ENCODE measurements at regions not wholly inside any gene's neighbourhood (a gene's known extent, or its start where the extent isn't known, plus 50 kb on each side); places are given as distances from the start of the nearest gene placed in this dataset.

DNA sequence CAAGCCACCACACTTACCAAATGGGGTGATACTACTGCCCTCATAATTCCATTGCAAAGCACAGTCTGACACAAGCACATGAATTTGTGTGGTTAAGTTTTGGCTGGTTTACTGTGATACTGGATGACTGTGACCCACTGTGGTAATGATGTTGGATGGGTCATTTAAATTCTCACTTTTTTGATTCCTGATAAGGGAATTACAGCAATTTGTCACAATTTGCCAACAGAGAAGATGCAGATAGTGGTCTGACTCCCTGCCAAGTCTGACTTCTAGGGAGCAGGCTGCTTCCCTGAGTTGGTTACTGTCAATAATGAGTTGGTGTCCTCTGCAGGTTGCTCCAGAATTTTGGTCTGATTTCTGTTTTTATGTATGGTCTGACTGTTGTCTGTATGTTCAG is 731.9 kb downstream of the MTRR start:
- Histone ChIP-seq H3K4me3 (no peak overlapping the region), H3K4me1 (no peaks in the 10 kb centered on the region), H3K9me3 (no peaks in the 10 kb centered on the region), H3K27ac (no peak overlapping the region), H3K27me3 (no peaks in the 10 kb centered on the region), H3K36me3 (no peaks in the 10 kb centered on the region)
- no peak for DNase-seq
- TF ChIP-seq POLR2A (IDR thresholded peaks at IDR 0.05) = no peak
- TF ChIP-seq, protein P1, sequence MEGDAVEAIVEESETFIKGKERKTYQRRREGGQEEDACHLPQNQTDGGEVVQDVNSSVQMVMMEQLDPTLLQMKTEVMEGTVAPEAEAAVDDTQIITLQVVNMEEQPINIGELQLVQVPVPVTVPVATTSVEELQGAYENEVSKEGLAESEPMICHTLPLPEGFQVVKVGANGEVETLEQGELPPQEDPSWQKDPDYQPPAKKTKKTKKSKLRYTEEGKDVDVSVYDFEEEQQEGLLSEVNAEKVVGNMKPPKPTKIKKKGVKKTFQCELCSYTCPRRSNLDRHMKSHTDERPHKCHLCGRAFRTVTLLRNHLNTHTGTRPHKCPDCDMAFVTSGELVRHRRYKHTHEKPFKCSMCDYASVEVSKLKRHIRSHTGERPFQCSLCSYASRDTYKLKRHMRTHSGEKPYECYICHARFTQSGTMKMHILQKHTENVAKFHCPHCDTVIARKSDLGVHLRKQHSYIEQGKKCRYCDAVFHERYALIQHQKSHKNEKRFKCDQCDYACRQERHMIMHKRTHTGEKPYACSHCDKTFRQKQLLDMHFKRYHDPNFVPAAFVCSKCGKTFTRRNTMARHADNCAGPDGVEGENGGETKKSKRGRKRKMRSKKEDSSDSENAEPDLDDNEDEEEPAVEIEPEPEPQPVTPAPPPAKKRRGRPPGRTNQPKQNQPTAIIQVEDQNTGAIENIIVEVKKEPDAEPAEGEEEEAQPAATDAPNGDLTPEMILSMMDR (IDR thresholded peaks at IDR 0.05) = no peak
- no peak for ATAC-seq
- intact Hi-C loops (cut with DNase I) = no loop called here

DNA sequence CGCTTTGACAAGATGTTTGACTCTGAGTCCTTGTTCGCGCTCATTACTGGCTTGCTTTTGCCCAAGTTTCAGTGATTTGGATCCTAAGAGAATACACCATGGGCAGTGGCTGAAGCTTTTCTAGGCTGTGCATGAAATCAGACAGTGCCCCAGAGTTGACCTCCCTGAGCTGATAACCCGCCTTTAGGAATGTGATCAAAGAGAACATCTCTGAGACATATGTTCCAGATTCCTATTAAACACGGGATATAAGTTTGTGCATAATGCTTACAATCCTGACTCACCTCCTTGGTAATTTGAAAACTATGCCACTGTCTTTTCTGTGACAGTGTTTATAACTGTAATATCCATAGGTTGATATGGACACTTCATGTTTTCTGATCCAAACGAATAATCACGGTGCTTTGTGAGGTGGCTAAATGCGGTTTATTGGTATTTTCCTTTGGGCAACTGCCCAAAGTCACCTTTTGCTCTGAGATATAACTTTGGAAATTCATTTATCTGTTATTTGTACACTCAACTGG is 732.9 kb downstream of the MTRR start:
- DNase-seq (no peak), ATAC-seq (no peak)
- intact Hi-C loops (cut with DNase I) = no loop called here
- Histone ChIP-seq H3K4me3 (no peak overlapping the region), H3K9me3 (no peaks in the 10 kb centered on the region), H3K27me3 (no peaks in the 10 kb centered on the region), H3K4me1 (no peaks in the 10 kb centered on the region), H3K36me3 (no peaks in the 10 kb centered on the region), H3K27ac (no peak overlapping the region)
- TF ChIP-seq, protein P1 (IDR thresholded peaks at IDR 0.05) = no peak
- no peak for TF ChIP-seq POLR2A (IDR thresholded peaks at IDR 0.05)
- 78 to 86% (median 80%) methylated on average over 8 of the region's 8 CpGs for WGBS, 4 donors

DNA sequence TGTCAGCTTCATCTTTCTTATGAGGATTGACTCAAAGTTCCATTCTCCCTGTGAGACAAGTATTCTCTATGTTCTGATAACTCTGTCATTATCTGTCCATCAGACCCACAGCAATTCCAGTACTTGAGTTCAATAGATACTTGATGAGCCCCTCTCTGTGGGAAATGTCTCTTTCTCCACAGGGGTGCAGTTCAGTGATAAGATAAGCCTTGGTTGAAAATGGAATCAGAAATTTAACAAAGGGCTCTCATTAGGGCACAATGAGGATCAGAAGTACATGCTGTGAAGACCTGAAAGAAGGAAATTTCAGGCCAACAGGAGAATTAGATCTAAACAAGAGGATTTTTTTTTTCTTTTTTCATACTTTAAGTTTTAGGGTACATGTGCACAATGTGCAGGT is 737.3 kb downstream of the MTRR start:
- Histone ChIP-seq H3K27me3 (no peaks in the 10 kb centered on the region), H3K4me3 (no peak overlapping the region), H3K36me3 (no peaks in the 10 kb centered on the region), H3K4me1 (no peaks in the 10 kb centered on the region), H3K9me3 (no peaks in the 10 kb centered on the region), H3K27ac (no peak overlapping the region)
- intact Hi-C loops (cut with DNase I) = no loop called here
- ATAC-seq (no peak), DNase-seq (no peak)
- TF ChIP-seq, protein P1 (IDR thresholded peaks at IDR 0.05) = no peak
- TF ChIP-seq POLR2A (IDR thresholded peaks at IDR 0.05) = no peak

DNA sequence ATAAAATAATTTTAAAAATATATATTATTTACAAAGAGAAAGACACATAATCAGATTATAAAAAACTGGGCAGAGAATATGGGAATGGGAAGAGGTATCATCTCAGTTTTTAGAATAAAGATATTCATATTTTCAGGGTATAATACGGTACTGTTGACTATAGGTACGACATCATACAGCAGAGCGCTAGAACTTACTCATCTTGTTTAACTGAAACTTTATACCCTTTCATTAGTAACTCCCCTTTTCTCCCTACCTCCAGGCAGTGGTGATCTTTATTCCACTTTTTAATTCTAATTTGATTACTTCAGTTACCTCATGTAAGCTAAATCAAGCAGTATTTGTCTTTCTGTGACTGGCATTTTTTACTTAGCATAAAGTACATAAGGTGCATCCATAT is 742.1 kb downstream of the MTRR start:
- WGBS, 4 donors = 82 to 94% (median 87%) methylated on average over 3 of the region's 3 CpGs
- H3K27me3 ChIP-seq = no peaks in the 10 kb centered on the region
- no peak for ATAC-seq
- H3K4me1 ChIP-seq = no peaks in the 10 kb centered on the region
- H3K27ac ChIP-seq = no peak overlapping the region
- no peak for TF ChIP-seq POLR2A (IDR thresholded peaks at IDR 0.05)
- TF ChIP-seq, protein P1 (IDR thresholded peaks at IDR 0.05) = no peak
- H3K9me3 ChIP-seq = no peaks in the 10 kb centered on the region
- no peak overlapping the region for H3K4me3 ChIP-seq
- intact Hi-C loops (cut with DNase I) = no loop called here
- H3K36me3 ChIP-seq = no peaks in the 10 kb centered on the region
- no peak for DNase-seq

Data from heart left ventricle (tissue), 16 donors.